Suppressor macrophage treated with lipopolysaccharide for 1 hour (primary cell): ENCODE measurements at regions not wholly inside any gene's neighbourhood (a gene's known extent, or its start where the extent isn't known, plus 50 kb on each side); places are given as distances from the start of the nearest gene placed in this dataset.
"Not testable (repeated sequence)": the region's sequence is repeated elsewhere in the genome, so short reads cannot be mapped to it uniquely, and the experiment has no call there.

Experiments
- DNase-seq, 3 donors: peaks; one replicate each; pipeline ENCODE4 v3.0.0-alpha.2; 2020 to 2022

GRCh38 chr4:189207872-189208271 lies 732.8 kb upstream of the FRG1 start:
- no peak for DNase-seq

- DNase-seq: no peak
Observed at GRCh38 chr4:189215574-189215973, 725.1 kb upstream of the FRG1 start.

GRCh38 chr4:189221691-189222090 lies 719.0 kb upstream of the FRG1 start:
- DNase-seq: no peak

- DNase-seq: no peak
Observed at GRCh38 chr4:189228726-189229125, 711.9 kb upstream of the FRG1 start.

- no peak for DNase-seq
Observed at GRCh38 chr4:189232274-189232673, 708.4 kb upstream of the FRG1 start.

- not testable (repeated sequence) for DNase-seq
Observed at GRCh38 chr4:189233754-189234153, 706.9 kb upstream of the FRG1 start.

GRCh38 chr4:189234948-189235347 lies 705.7 kb upstream of the FRG1 start:
- DNase-seq: not testable (repeated sequence)

- no peak for DNase-seq
Observed at GRCh38 chr4:189235599-189235998, 705.1 kb upstream of the FRG1 start.

GRCh38 chr4:189236321-189236720 lies 704.4 kb upstream of the FRG1 start:
- DNase-seq: not testable (repeated sequence)

- DNase-seq: no peak
Observed at GRCh38 chr4:189237340-189237739, 703.3 kb upstream of the FRG1 start.

- DNase-seq: no peak
Observed at GRCh38 chr4:189255636-189256035, 685.0 kb upstream of the FRG1 start.

GRCh38 chr4:189261475-189261874 lies 679.2 kb upstream of the FRG1 start:
- no peak for DNase-seq

- no peak for DNase-seq
Observed at GRCh38 chr4:189265515-189265914, 675.2 kb upstream of the FRG1 start.

- no peak for DNase-seq
Observed at GRCh38 chr4:189267312-189267965, 673.2 kb upstream of the FRG1 start.

- no peak for DNase-seq
Observed at GRCh38 chr4:189278597-189279165, 662.0 kb upstream of the FRG1 start.

- no peak for DNase-seq
Observed at GRCh38 chr4:189279188-189279587, 661.5 kb upstream of the FRG1 start.

GRCh38 chr4:189285377-189285776 lies 655.3 kb upstream of the FRG1 start:
- DNase-seq: no peak

GRCh38 chr4:189291939-189292338 lies 648.7 kb upstream of the FRG1 start:
- no peak for DNase-seq

- no peak for DNase-seq
Observed at GRCh38 chr4:189293459-189293858, 647.2 kb upstream of the FRG1 start.

- DNase-seq: no peak
Observed at GRCh38 chr4:189294574-189294973, 646.1 kb upstream of the FRG1 start.

- no peak for DNase-seq
Observed at GRCh38 chr4:189299706-189300105, 641.0 kb upstream of the FRG1 start.

- no peak for DNase-seq
Observed at GRCh38 chr4:189301692-189302091, 639.0 kb upstream of the FRG1 start.

- no peak for DNase-seq
Observed at GRCh38 chr4:189302719-189303118, 638.0 kb upstream of the FRG1 start.

GRCh38 chr4:189304167-189304566 lies 636.5 kb upstream of the FRG1 start:
- DNase-seq: no peak

- DNase-seq: no peak
Observed at GRCh38 chr4:189304809-189305208, 635.9 kb upstream of the FRG1 start.
